Panc1 (cell line): ENCODE measurements at regions not wholly inside any gene's neighbourhood (a gene's known extent, or its start where the extent isn't known, plus 50 kb on each side); places are given as distances from the start of the nearest gene placed in this dataset.

Experiments used
- ATAC-seq: fragments of 200-7000 bp; cut with Tn5 transposase; 2 replicates; pipeline ENCODE4 v1.9.1; 2020; ENCODE audit warnings: mild to moderate bottlenecking, moderate library complexity
- BruUV-seq: library from RNA; stranded (reverse); fragments of 400-500 nt; replicated peaks from 2 replicates; lab custom pipeline; 2021; lab: Mats Ljungman, UMichigan
- CTCF ChIA-PET: fragments of 300-600 bp; sonication (Branson Sonifier 250); formaldehyde crosslinking; loops from one replicate; lab custom pipeline; 2022; ENCODE audit warnings: antibody characterized with exemption; lab: Charles Lee
- POLR2A ChIA-PET: fragments of 300-600 bp; sonication (Branson Sonifier 250); formaldehyde crosslinking; loops from one replicate; lab custom pipeline; 2022; ENCODE audit warnings: antibody characterized with exemption; lab: Charles Lee
- DNase-seq: peaks from one replicate; pipeline ENCODE4 v3.0.0-alpha.2; 2010; ENCODE audit warnings: low read depth, low spot score
- H3K27ac ChIP-seq: 2 replicates; pipeline ENCODE4 v1.5.1; 2011; ENCODE audit warnings: mild to moderate bottlenecking, low read length, inconsistent platforms
- H3K27me3 ChIP-seq: fragments of 200-500 bp; sonication (Bioruptor generic); 2 replicates; pipeline ENCODE4 v1.6.0; 2014; ENCODE audit warnings: low read length, inconsistent platforms; ENCODE audit not compliant: control insufficient read depth, insufficient read depth
- H3K36me3 ChIP-seq: fragments of 200-500 bp; sonication (Bioruptor generic); 2 replicates; pipeline ENCODE4 v1.5.1; 2014; ENCODE audit warnings: inconsistent platforms, mild to moderate bottlenecking, low read length, moderate library complexity; ENCODE audit not compliant: control insufficient read depth, insufficient read depth
- H3K4me1 ChIP-seq: 2 replicates; pipeline ENCODE4 v1.5.1; 2011; ENCODE audit warnings: inconsistent platforms, mild to moderate bottlenecking, low read length, moderate library complexity; ENCODE audit not compliant: control insufficient read depth, insufficient read depth
- H3K4me3 ChIP-seq, 2 experiments: 2 replicates each; pipeline ENCODE4 v1.5.1; 2011 to 2012; ENCODE audit warnings: low read depth in 2 of 2, low read length in 2 of 2, mild to moderate bottlenecking in 2 of 2, inconsistent platforms in 1 of 2, moderate library complexity in 1 of 2
- H3K9me3 ChIP-seq: fragments of 200-500 bp; sonication (Bioruptor generic); 2 replicates; pipeline ENCODE4 v1.5.1; 2014; ENCODE audit warnings: low read depth, mild to moderate bottlenecking, inconsistent platforms, low read length, moderate library complexity; ENCODE audit not compliant: control insufficient read depth, insufficient read depth
- CTCF ChIP-seq: fragments of 450-650 bp; IDR thresholded peaks from 2 replicates; pipeline ENCODE4 v1.5.1; 2017; ENCODE audit warnings: mild to moderate bottlenecking
- POLR2AphosphoS5 ChIP-seq: IDR thresholded peaks from 2 replicates; pipeline ENCODE4 v1.6.1; 2012; ENCODE audit warnings: mild to moderate bottlenecking, low read depth, low read length, moderate library complexity
- REST ChIP-seq, 2 experiments: IDR thresholded peaks; 2 replicates each; pipeline ENCODE4 v1.6.1; 2011 to 2012; ENCODE audit warnings: low read depth in 2 of 2, control low read depth in 1 of 2, low read length in 1 of 2, mild to moderate bottlenecking in 1 of 2, moderate library complexity in 1 of 2; ENCODE audit not compliant: insufficient read depth in 1 of 2
- SIN3A ChIP-seq: IDR thresholded peaks from 2 replicates; pipeline ENCODE4 v1.6.1; 2012; ENCODE audit warnings: low read depth, mild to moderate bottlenecking, low read length, moderate library complexity, borderline replicate concordance; ENCODE audit not compliant: insufficient read depth
- TCF7L2 ChIP-seq: IDR thresholded peaks from 2 replicates; pipeline ENCODE4 v1.6.1; 2011; ENCODE audit warnings: mild to moderate bottlenecking, low read depth, low read length, inconsistent platforms
- in situ Hi-C: cut with HindIII; loops from 2 replicates; pipeline ENCODE4 v1.10.0; 2016; ENCODE audit warnings: low sequenced_read_pairs, low pct_unique_long_range_greater_than_20kb
- intact Hi-C: fragments of 100-400 bp; cut with micrococcal nuclease; formaldehyde crosslinking; loops from one replicate; pipeline ENCODE4 v1.10.0; 2022; ENCODE audit not compliant: unreplicated experiment

- CTCF ChIA-PET, result no interaction called here
- Histone ChIP-seq H3K27me3 (no peaks in the 10 kb centered on the region), H3K9me3 (no peaks in the 10 kb centered on the region), H3K27ac (no peak overlapping the region), H3K36me3 (no peaks in the 10 kb centered on the region), H3K4me3 (no peak overlapping the region), H3K4me1 (no peaks in the 10 kb centered on the region)
- ATAC-seq, result no peak
- in situ Hi-C loops, result no loop called here
- POLR2A ChIA-PET, result no interaction called here
- intact Hi-C loops, result no loop called here
- no peak for TF ChIP-seq CTCF
- TF ChIP-seq SIN3A, result no peak
- no peak for TF ChIP-seq TCF7L2
- no peak for TF ChIP-seq REST (IDR thresholded peaks at IDR 0.05; ENCODE audit: insufficient read depth in 1 of 2, low read depth in 2 of 2, low read length in 1 of 2)
- TF ChIP-seq POLR2AphosphoS5, result no peak
- no peak for DNase-seq
- BruUV-seq, result no TSS peak
Measured at GRCh38 chr4:157509341-157509740, 288.8 kb downstream of the GRIA2 start.

- in situ Hi-C loops, result no loop called here
Measured at GRCh38 chr4:157502656-157503055, 282.1 kb downstream of the GRIA2 start.

More at GRCh38 chr4:157502656-157503055, 282.1 kb downstream of the GRIA2 start:
- no TSS peak for BruUV-seq
- Histone ChIP-seq H3K9me3 (no peaks in the 10 kb centered on the region), H3K4me1 (no peaks in the 10 kb centered on the region), H3K27ac (no peak overlapping the region), H3K4me3 (no peak overlapping the region), H3K27me3 (no peaks in the 10 kb centered on the region), H3K36me3 (no peaks in the 10 kb centered on the region)
- ChIA-PET POLR2A (no interaction called here), CTCF (no interaction called here)
- DNase-seq, result no peak
- intact Hi-C loops, result no loop called here
- ATAC-seq, result no peak
- TF ChIP-seq POLR2AphosphoS5 (no peak), SIN3A (no peak), REST (IDR thresholded peaks at IDR 0.05; ENCODE audit: insufficient read depth in 1 of 2, low read depth in 2 of 2, low read length in 1 of 2) (no peak), CTCF (no peak), TCF7L2 (no peak)
